Vagina (tissue), 2 donors: ENCODE measurements at regions not wholly inside any gene's neighbourhood (a gene's known extent, or its start where the extent isn't known, plus 50 kb on each side); places are given as distances from the start of the nearest gene placed in this dataset.

Experiments used
- DNase-seq, 2 donors: peaks; one replicate each; pipeline ENCODE4 v3.0.0-alpha.2; 2017; ENCODE audit errors: extremely low spot score in 2 of 2
- H3K27ac ChIP-seq: fragments of 200-600 bp; sonication (generic); one replicate; pipeline ENCODE4 v1.5.1; 2019
- H3K27me3 ChIP-seq: fragments of 200-600 bp; sonication (generic); one replicate; pipeline ENCODE4 v1.5.1; 2019
- H3K36me3 ChIP-seq, 2 donors: fragments of 200-600 bp; sonication (generic); one replicate each; pipeline ENCODE4 v1.5.1; 2017 to 2019
- H3K4me1 ChIP-seq: fragments of 200-600 bp; sonication (generic); one replicate; pipeline ENCODE4 v1.5.1; 2019
- H3K4me3 ChIP-seq, 2 donors: fragments of 200-600 bp; sonication (generic); 1 replicate in 1 of 2; 2 replicates in 1 of 2; pipeline ENCODE4 v1.5.1; 2016 to 2019
- H3K9me3 ChIP-seq: fragments of 200-600 bp; sonication (generic); one replicate; pipeline ENCODE4 v1.5.1; 2019
- CTCF ChIP-seq, 3 experiments: fragments of 450-650 bp in 2 of 3; fragments of 200-600 bp in 1 of 3; sonication (generic) in 1 of 3; IDR thresholded peaks; one replicate each; pipeline ENCODE4 v1.5.1; 2017 to 2019; ENCODE audit warnings: antibody characterized with exemption in 3 of 3, mild to moderate bottlenecking in 2 of 3, moderate library complexity in 2 of 3
- POLR2A ChIP-seq, 2 donors: fragments of 450-650 bp; IDR thresholded peaks; one replicate each; pipeline ENCODE4 v1.6.1; 2017; ENCODE audit warnings: antibody characterized with exemption in 2 of 2, mild to moderate bottlenecking in 2 of 2, moderate library complexity in 2 of 2
- POLR2AphosphoS5 ChIP-seq, 2 donors: sonication (generic); formaldehyde crosslinking; IDR thresholded peaks; one replicate each; pipeline ENCODE4 v1.9.0; 2017; ENCODE audit warnings: antibody characterized with exemption in 2 of 2, mild to moderate bottlenecking in 2 of 2, low read depth in 1 of 2; ENCODE audit not compliant: insufficient read depth in 1 of 2
- intact Hi-C: fragments of 100-400 bp; cut with DNase I; formaldehyde crosslinking; loops from one replicate; pipeline ENCODE4 v1.15.1; 2023

DNA sequence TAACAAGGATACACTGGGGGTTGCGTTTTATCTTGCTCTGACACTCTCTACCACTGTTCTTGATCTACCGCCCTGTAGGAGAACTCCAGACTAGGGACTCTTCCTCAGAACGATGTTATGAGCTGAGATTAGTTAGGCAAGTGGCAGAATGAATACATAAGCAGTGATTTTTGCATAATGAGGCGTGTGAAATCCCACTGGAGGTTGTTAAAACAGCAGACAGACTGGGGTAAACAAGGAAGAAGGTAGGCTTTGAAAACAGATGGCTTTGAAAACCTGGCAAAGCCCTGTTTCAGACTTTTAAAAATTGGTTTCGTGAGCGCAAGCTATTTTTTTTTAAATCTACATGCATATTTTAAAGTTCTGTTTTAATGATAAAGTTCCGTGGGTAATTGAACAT lies 785.2 kb downstream of the TYW1 start:
- no peaks in the 10 kb centered on the region for H3K4me1 ChIP-seq
- no peak for DNase-seq
- no peaks in the 10 kb centered on the region for H3K9me3 ChIP-seq
- no peaks in the 10 kb centered on the region for H3K27me3 ChIP-seq
- intact Hi-C loops, result no loop called here
- TF ChIP-seq POLR2AphosphoS5 (IDR thresholded peaks at IDR 0.05; ENCODE audit: insufficient read depth in 1 of 2, low read depth in 1 of 2) (no peak), POLR2A (IDR thresholded peaks at IDR 0.05) (no peak), CTCF (IDR thresholded peaks at IDR 0.05) (no peak)
- no peak overlapping the region for H3K27ac ChIP-seq
- no peaks in the 10 kb centered on the region for H3K36me3 ChIP-seq
- H3K4me3 ChIP-seq, result no peak overlapping the region

GRCh38 chr7:67786021-67786420 lies 789.4 kb downstream of the TYW1 start:
- intact Hi-C loops, result loop anchor here (5.0 kb wide), 1 partner anchor 364 kb away; no protein-coding TSS in a partner anchor
- no peak for TF ChIP-seq POLR2AphosphoS5 (IDR thresholded peaks at IDR 0.05; ENCODE audit: insufficient read depth in 1 of 2, low read depth in 1 of 2)
- no peak for TF ChIP-seq POLR2A (IDR thresholded peaks at IDR 0.05)
- TF ChIP-seq CTCF (IDR thresholded peaks at IDR 0.05), result no peak
- no peak overlapping the region for H3K4me3 ChIP-seq
- no peak overlapping the region for H3K27ac ChIP-seq
- no peaks in the 10 kb centered on the region for H3K9me3 ChIP-seq
- no peaks in the 10 kb centered on the region for H3K27me3 ChIP-seq
- no peak for DNase-seq
- H3K36me3 ChIP-seq, result no peaks in the 10 kb centered on the region
- no peaks in the 10 kb centered on the region for H3K4me1 ChIP-seq

DNA sequence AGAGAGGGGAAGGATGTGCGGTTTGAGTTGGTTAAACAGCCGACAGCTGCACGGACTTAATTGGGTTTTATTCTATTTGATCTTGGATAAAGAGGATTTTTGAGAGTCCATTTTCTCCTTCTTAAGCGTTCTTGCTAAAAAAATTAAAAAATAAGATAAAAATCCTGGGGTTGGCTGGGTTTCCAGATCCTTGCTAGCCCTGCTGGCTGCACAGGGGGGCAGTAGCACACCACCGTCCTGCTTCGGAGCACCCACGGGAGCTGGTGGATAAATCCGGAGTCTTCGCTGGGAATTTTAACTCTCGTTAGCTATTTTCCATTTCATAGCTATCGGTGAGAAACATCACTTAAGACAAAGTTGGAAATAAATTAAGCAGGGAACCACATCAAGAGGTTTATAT lies 792.0 kb downstream of the TYW1 start:
- DNase-seq, result no peak
- Histone ChIP-seq H3K4me1 (no peaks in the 10 kb centered on the region), H3K36me3 (no peaks in the 10 kb centered on the region), H3K9me3 (no peaks in the 10 kb centered on the region), H3K27me3 (no peaks in the 10 kb centered on the region), H3K4me3 (no peak overlapping the region), H3K27ac (no peak overlapping the region)
- TF ChIP-seq POLR2A (IDR thresholded peaks at IDR 0.05) (no peak), POLR2AphosphoS5 (IDR thresholded peaks at IDR 0.05; ENCODE audit: insufficient read depth in 1 of 2, low read depth in 1 of 2) (no peak), CTCF (IDR thresholded peaks at IDR 0.05) (peak in 1 of 3 experiments; percentile 20)
- intact Hi-C loops, result loop anchor here (5.0 kb wide), 1 partner anchor 366 kb away; no protein-coding TSS in a partner anchor

GRCh38 chr7:67791918-67792317 lies 795.3 kb downstream of the TYW1 start:
- Histone ChIP-seq H3K4me1 (no peaks in the 10 kb centered on the region), H3K4me3 (no peak overlapping the region), H3K27ac (no peak overlapping the region), H3K36me3 (no peaks in the 10 kb centered on the region), H3K9me3 (no peaks in the 10 kb centered on the region), H3K27me3 (no peaks in the 10 kb centered on the region)
- no peak for TF ChIP-seq POLR2A (IDR thresholded peaks at IDR 0.05)
- no peak for TF ChIP-seq POLR2AphosphoS5 (IDR thresholded peaks at IDR 0.05; ENCODE audit: insufficient read depth in 1 of 2, low read depth in 1 of 2)
- TF ChIP-seq CTCF (IDR thresholded peaks at IDR 0.05), result no peak
- DNase-seq, result no peak
- intact Hi-C loops, result no loop called here

DNA sequence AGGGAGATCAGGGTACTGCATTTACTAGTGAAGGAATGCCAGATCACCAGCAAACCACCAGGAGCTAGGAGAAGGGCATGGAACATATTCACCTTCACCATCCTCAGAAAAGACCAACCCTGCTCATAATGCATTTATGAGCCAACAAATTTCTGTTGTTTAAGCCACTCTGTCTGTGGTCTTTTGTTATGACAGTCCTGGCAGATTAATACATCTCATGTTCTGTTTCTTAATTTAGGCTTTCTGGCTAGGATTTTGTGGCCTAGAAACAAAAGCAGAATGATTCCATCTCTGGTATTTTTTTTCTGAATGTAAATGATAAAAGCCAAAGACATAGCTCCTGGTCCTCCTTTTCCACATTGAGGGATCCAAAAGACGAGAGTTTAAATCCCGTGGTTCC lies 797.9 kb downstream of the TYW1 start:
- H3K27ac ChIP-seq, result no peak overlapping the region
- no peaks in the 10 kb centered on the region for H3K36me3 ChIP-seq
- no peak for DNase-seq
- no peaks in the 10 kb centered on the region for H3K9me3 ChIP-seq
- intact Hi-C loops, result no loop called here
- TF ChIP-seq POLR2A (IDR thresholded peaks at IDR 0.05) (no peak), POLR2AphosphoS5 (IDR thresholded peaks at IDR 0.05; ENCODE audit: insufficient read depth in 1 of 2, low read depth in 1 of 2) (no peak), CTCF (IDR thresholded peaks at IDR 0.05) (no peak)
- no peaks in the 10 kb centered on the region for H3K4me1 ChIP-seq
- H3K4me3 ChIP-seq, result no peak overlapping the region
- H3K27me3 ChIP-seq, result no peaks in the 10 kb centered on the region
